ENCODE measurements at regions not wholly inside any gene's neighbourhood (a gene's known extent, or its start where the extent isn't known, plus 50 kb on each side); places are given as distances from the start of the nearest gene placed in this dataset.

DNA sequence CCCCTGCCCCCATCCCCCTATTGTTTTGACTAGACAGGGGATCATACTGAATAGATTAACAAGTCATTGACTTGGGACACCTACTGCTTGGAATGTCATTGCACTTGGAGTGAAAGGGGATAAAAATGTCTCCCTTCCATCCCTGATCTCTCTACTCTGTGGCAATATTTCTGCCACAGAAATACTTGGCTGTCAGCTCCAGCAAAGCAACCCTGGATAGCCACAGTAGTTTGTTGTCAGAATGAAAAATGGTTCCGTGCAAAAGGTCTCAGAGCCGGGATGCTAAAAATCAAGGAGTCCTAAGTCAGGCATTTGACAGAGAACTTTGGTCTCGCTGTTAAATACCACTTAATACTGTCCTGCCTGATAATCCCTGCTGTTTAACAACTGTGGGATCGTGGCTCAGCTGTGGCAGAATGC, 722.0 kb upstream of the SOX9 start:
- no peak for TF ChIP-seq POLR2A (IDR thresholded peaks at IDR 0.05)
- no peak for TF ChIP-seq CTCF (IDR thresholded peaks at IDR 0.05)
- no peak for TF ChIP-seq POLR2AphosphoS5 (IDR thresholded peaks at IDR 0.05; ENCODE audit: insufficient read depth in 1 of 2, low read depth in 1 of 2)

All from vagina (tissue), 2 donors.